ENCODE measurements at regions not wholly inside any gene's neighbourhood (a gene's known extent, or its start where the extent isn't known, plus 50 kb on each side); places are given as distances from the start of the nearest gene placed in this dataset.

DNA sequence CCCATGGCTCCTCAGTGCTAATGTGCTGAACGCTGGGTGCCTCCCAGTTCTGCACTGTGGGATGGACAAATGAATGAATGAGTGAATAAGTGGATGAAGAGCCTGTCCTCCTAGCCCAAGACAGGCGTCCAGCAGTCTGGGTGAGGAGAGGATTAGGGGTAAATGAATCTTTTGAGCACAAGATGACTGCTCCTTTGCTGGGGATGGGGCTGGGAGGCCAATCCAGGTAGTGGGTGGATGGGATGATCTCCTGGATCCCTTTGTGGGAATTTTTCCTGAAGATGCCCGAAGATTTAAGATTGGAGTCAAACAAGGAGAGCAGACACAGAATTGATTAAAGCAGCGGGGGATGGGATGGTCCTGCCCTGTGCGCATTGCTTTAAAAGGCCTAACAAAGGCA lies 65.3 kb upstream of the MLN start:
- no peak for TF ChIP-seq POLR2AphosphoS5 (IDR thresholded peaks at IDR 0.05; ENCODE audit: low read depth, low read length)
- TF ChIP-seq POLR2A (IDR thresholded peaks at IDR 0.05; ENCODE audit: low read depth, low read length) = no peak
- TF ChIP-seq TAF1 (IDR thresholded peaks at IDR 0.05; ENCODE audit: low read depth, low read length) = no peak
- TF ChIP-seq SPI1 (IDR thresholded peaks at IDR 0.05; ENCODE audit: low read depth, low read length) = no peak
- TF ChIP-seq PAX5 (IDR thresholded peaks at IDR 0.05; ENCODE audit: insufficient read depth, low read length, severe bottlenecking) = no peak
